SK-N-SH (cell line): ENCODE measurements at regions not wholly inside any gene's neighbourhood (a gene's known extent, or its start where the extent isn't known, plus 50 kb on each side); places are given as distances from the start of the nearest gene placed in this dataset.

ENCODE experiments used
- CTCF ChIA-PET: fragments of 300-600, 350-600 bp; formaldehyde crosslinking; extraction: SDS; loops from one replicate; lab custom pipeline; 2021; lab: Yijun Ruan, JAX
- POLR2A ChIA-PET: fragments of 350-600 bp; sonication (Branson Sonifier 250); formaldehyde crosslinking; extraction: SDS; loops from one replicate; lab custom pipeline; 2020; ENCODE audit warnings: antibody characterized with exemption, inconsistent platforms; lab: Yijun Ruan, JAX
- DNase-seq: peaks from one replicate; pipeline ENCODE4 v3.0.0; 2012
- H2AFZ ChIP-seq: fragments of 200-600 bp; sonication (generic); 2 replicates; pipeline ENCODE4 v1.8.1; 2016; ENCODE audit warnings: antibody characterized with exemption, mild to moderate bottlenecking, low read depth
- H3F3A ChIP-seq: fragments of 200-600 bp; sonication (generic); replicated peaks from 2 replicates; pipeline ENCODE3; 2016; ENCODE audit warnings: antibody characterized with exemption, mild to moderate bottlenecking; ENCODE audit not compliant: insufficient read depth
- H3K27ac ChIP-seq, 2 experiments: fragments of 200-500 bp in 1 of 2; fragments of 200-600 bp in 1 of 2; sonication (Bioruptor generic) in 1 of 2; sonication (generic), shearing (Covaris generic) in 1 of 2; 2 replicates each; pipeline versions ENCODE4 v1.5.1 to v1.6.1; 2014 to 2016; ENCODE audit warnings: low read depth in 2 of 2, inconsistent platforms in 1 of 2, low read length in 1 of 2, mild to moderate bottlenecking in 1 of 2, mixed read lengths in 1 of 2
- H3K27me3 ChIP-seq: fragments of 200-600 bp; sonication (generic), shearing (Covaris generic); 2 replicates; pipeline ENCODE4 v1.6.1; 2016; ENCODE audit warnings: mixed run types; ENCODE audit not compliant: insufficient read depth
- H3K36me3 ChIP-seq, 2 experiments: fragments of 200-500 bp in 1 of 2; fragments of 200-600 bp in 1 of 2; sonication (Bioruptor generic) in 1 of 2; sonication (generic) in 1 of 2; replicated peaks in 1 of 2; 2 replicates each; pipeline versions ENCODE3 to v1.5.1; 2014 to 2016; ENCODE audit warnings: low read length in 1 of 2, mild to moderate bottlenecking in 1 of 2; ENCODE audit not compliant: insufficient read depth in 2 of 2, control insufficient read depth in 1 of 2
- H3K4me1 ChIP-seq, 2 experiments: fragments of 200-500 bp in 1 of 2; fragments of 200-600 bp in 1 of 2; sonication (Bioruptor generic) in 1 of 2; sonication (generic), shearing (Covaris generic) in 1 of 2; 2 replicates each; pipeline versions ENCODE4 v1.5.1 to v1.6.1; 2014 to 2016; ENCODE audit warnings: low read depth in 1 of 2, low read length in 1 of 2, mixed run types in 1 of 2; ENCODE audit not compliant: insufficient read depth in 2 of 2, control insufficient read depth in 1 of 2
- H3K4me2 ChIP-seq: fragments of 200-600 bp; sonication (generic), shearing (Covaris generic); 2 replicates; pipeline ENCODE4 v1.6.1; 2017; ENCODE audit warnings: mixed run types
- H3K4me3 ChIP-seq, 2 experiments: fragments of 200-500 bp in 1 of 2; fragments of 200-600 bp in 1 of 2; sonication (Bioruptor generic) in 1 of 2; sonication (generic), shearing (Covaris generic) in 1 of 2; 2 replicates each; pipeline versions ENCODE4 v1.5.1 to v1.8.1; 2014 to 2016; ENCODE audit warnings: low read depth in 2 of 2, inconsistent platforms in 1 of 2, low read length in 1 of 2, mild to moderate bottlenecking in 1 of 2, mixed read lengths in 1 of 2, moderate library complexity in 1 of 2
- H3K79me2 ChIP-seq: fragments of 200-600 bp; sonication (generic); 2 replicates; pipeline ENCODE4 v1.8.1; 2017; ENCODE audit warnings: mild to moderate bottlenecking; ENCODE audit not compliant: insufficient read depth
- H3K9ac ChIP-seq: fragments of 200-600 bp; sonication (generic); 2 replicates; pipeline ENCODE4 v1.6.1; 2017; ENCODE audit warnings: mixed run types
- H3K9me2 ChIP-seq: fragments of 200-600 bp; sonication (generic); 2 replicates; pipeline ENCODE4 v1.6.1; 2017; ENCODE audit warnings: mixed run types
- H3K9me3 ChIP-seq: fragments of 200-600 bp; sonication (generic); 2 replicates; pipeline ENCODE4 v1.6.1; 2017; ENCODE audit warnings: mixed run types, mild to moderate bottlenecking, moderate library complexity
- H4K20me1 ChIP-seq: fragments of 200-600 bp; sonication (generic); 2 replicates; pipeline ENCODE4 v1.6.1; 2017; ENCODE audit warnings: mild to moderate bottlenecking, mixed run types; ENCODE audit not compliant: insufficient read depth
- CTCF ChIP-seq: fragments of 200-600 bp; sonication (generic); IDR thresholded peaks from 2 replicates; pipeline ENCODE4 v1.6.1; 2017; ENCODE audit warnings: antibody characterized with exemption, mild to moderate bottlenecking, moderate library complexity
- EP300 ChIP-seq, 2 experiments: IDR thresholded peaks; 2 replicates each; pipeline versions ENCODE4 v1.4.0 to v1.6.1; 2012; ENCODE audit warnings: borderline replicate concordance in 1 of 2, low read depth in 1 of 2, low read length in 1 of 2
- EZH2phosphoT487 ChIP-seq: fragments of 200-600 bp; sonication (generic); IDR thresholded peaks from 2 replicates; pipeline ENCODE4 v1.6.1; 2017; ENCODE audit warnings: low read depth, mixed run types, mild to moderate bottlenecking, antibody characterized with exemption, moderate library complexity, borderline replicate concordance
- GATA2 ChIP-seq: sonication (generic); formaldehyde crosslinking; IDR thresholded peaks from 2 replicates; pipeline ENCODE4 v1.5.0; 2020; ENCODE audit warnings: mild to moderate bottlenecking, missing genetic modification reagents
- JUND ChIP-seq: IDR thresholded peaks from 2 replicates; pipeline ENCODE4 v1.4.0; 2012
- MEF2A ChIP-seq: IDR thresholded peaks from 2 replicates; pipeline ENCODE4 v1.4.0; 2012; ENCODE audit warnings: low read depth, borderline replicate concordance
- NFIC ChIP-seq: IDR thresholded peaks from 2 replicates; pipeline ENCODE4 v1.4.0; 2012; ENCODE audit warnings: borderline replicate concordance
- NRF1 ChIP-seq: IDR thresholded peaks from 2 replicates; pipeline ENCODE4 v1.6.1; 2012; ENCODE audit warnings: low read depth, mild to moderate bottlenecking, low read length
- POLR2AphosphoS5 ChIP-seq: IDR thresholded peaks from 2 replicates; pipeline ENCODE4 v1.6.1; 2012; ENCODE audit warnings: low read depth, low read length
- RAD21 ChIP-seq: IDR thresholded peaks from 2 replicates; pipeline ENCODE4 v1.6.1; 2012; ENCODE audit warnings: mild to moderate bottlenecking, low read length
- RXRA ChIP-seq: IDR thresholded peaks from 2 replicates; pipeline ENCODE4 v1.4.0; 2012; ENCODE audit warnings: low read depth, mild to moderate bottlenecking, borderline replicate concordance
- SMC3 ChIP-seq: IDR thresholded peaks from 2 replicates; pipeline ENCODE4 v1.6.1; 2012; ENCODE audit warnings: low read depth, low read length, improper control_type of control experiment
- TAF1 ChIP-seq: IDR thresholded peaks from 2 replicates; pipeline ENCODE4 v1.6.1; 2012; ENCODE audit warnings: low read depth, mild to moderate bottlenecking, low read length, moderate library complexity, borderline replicate concordance
- TEAD4 ChIP-seq: IDR thresholded peaks from 2 replicates; pipeline ENCODE4 v1.4.0; 2012; ENCODE audit warnings: mild to moderate bottlenecking, borderline replicate concordance; ENCODE audit not compliant: insufficient read depth
- YY1 ChIP-seq: IDR thresholded peaks from 2 replicates; pipeline ENCODE4 v1.4.0; 2012; ENCODE audit warnings: low read depth, mild to moderate bottlenecking
- WGBS: methylation state at CpG from one replicate; pipeline ENCODE4 v1.1.6; 2017; ENCODE audit warnings: low lambda C conversion rate; 5-methylcytosine and 5-hydroxymethylcytosine counted together
- TF ChIP-seq, protein P1 (sequence below): IDR thresholded peaks from 2 replicates; pipeline ENCODE4; 2012
- TF ChIP-seq, protein P2 (sequence below): IDR thresholded peaks from 2 replicates; pipeline ENCODE4 v1.4.0; 2012; ENCODE audit warnings: low read depth
- TF ChIP-seq, protein P3 (sequence below): IDR thresholded peaks from 2 replicates; pipeline ENCODE4 v1.4.0; 2012; ENCODE audit warnings: low read depth, borderline replicate concordance

- no peaks in the 10 kb centered on the region for H3K9me3 ChIP-seq
- H3K9me2 ChIP-seq, result no peaks in the 10 kb centered on the region
- no peaks in the 10 kb centered on the region for H3K36me3 ChIP-seq
- no peaks in the 10 kb centered on the region for H3F3A ChIP-seq
- H3K4me3 ChIP-seq, result no peak overlapping the region
- CTCF ChIA-PET, result interaction anchor here (1.9 kb wide), 1 partner anchor 118 kb away, joined by 6 read pairs; no protein-coding TSS in a partner anchor
- no peak overlapping the region for H3K27ac ChIP-seq
- DNase-seq, result no peak
- POLR2A ChIA-PET, result no interaction called here
- TF ChIP-seq POLR2AphosphoS5 (no peak), TAF1 (no peak), RXRA (no peak), NFIC (no peak), GATA2 (CRISPR knock-in tag) (no peak), RAD21 (no peak), CTCF (no peak), JUND (no peak), YY1 (no peak), SMC3 (no peak), EP300 (IDR thresholded peaks at IDR 0.05; ENCODE audit: borderline replicate concordance in 1 of 2, low read depth in 1 of 2, low read length in 1 of 2) (no peak), EZH2phosphoT487 (no peak), MEF2A (no peak), TEAD4 (no peak), NRF1 (no peak)
- TF ChIP-seq, protein P1, sequence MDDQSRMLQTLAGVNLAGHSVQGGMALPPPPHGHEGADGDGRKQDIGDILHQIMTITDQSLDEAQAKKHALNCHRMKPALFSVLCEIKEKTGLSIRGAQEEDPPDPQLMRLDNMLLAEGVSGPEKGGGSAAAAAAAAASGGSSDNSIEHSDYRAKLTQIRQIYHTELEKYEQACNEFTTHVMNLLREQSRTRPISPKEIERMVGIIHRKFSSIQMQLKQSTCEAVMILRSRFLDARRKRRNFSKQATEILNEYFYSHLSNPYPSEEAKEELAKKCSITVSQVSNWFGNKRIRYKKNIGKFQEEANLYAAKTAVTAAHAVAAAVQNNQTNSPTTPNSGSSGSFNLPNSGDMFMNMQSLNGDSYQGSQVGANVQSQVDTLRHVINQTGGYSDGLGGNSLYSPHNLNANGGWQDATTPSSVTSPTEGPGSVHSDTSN, result no peak
- TF ChIP-seq, protein P2, sequence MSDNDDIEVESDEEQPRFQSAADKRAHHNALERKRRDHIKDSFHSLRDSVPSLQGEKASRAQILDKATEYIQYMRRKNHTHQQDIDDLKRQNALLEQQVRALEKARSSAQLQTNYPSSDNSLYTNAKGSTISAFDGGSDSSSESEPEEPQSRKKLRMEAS, result no peak
- TF ChIP-seq, protein P3, sequence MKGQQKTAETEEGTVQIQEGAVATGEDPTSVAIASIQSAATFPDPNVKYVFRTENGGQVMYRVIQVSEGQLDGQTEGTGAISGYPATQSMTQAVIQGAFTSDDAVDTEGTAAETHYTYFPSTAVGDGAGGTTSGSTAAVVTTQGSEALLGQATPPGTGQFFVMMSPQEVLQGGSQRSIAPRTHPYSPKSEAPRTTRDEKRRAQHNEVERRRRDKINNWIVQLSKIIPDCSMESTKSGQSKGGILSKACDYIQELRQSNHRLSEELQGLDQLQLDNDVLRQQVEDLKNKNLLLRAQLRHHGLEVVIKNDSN, result no peak
- TF ChIP-seq, all 33 proteins: peak for 0
- Histone ChIP-seq H3K79me2 (no peaks in the 10 kb centered on the region), H3K27me3 (no peaks in the 10 kb centered on the region), H2AFZ (no peak overlapping the region), H3K4me1 (no peaks in the 10 kb centered on the region), H3K4me2 (no peak overlapping the region), H3K9ac (no peak overlapping the region), H4K20me1 (no peaks in the 10 kb centered on the region)
- WGBS, result 80% methylated on average over 1 of the region's 1 CpG
Observed at GRCh38 chr1:178660461-178660860, 64.6 kb upstream of the RALGPS2 start.
